Inflammatory macrophage (primary cell): ENCODE measurements at regions not wholly inside any gene's neighbourhood (a gene's known extent, or its start where the extent isn't known, plus 50 kb on each side); places are given as distances from the start of the nearest gene placed in this dataset.
"Not testable (repeated sequence)": the region's sequence is repeated elsewhere in the genome, so short reads cannot be mapped to it uniquely, and the experiment has no call there.

ENCODE experiments used
- DNase-seq, 2 donors: peaks; one replicate each; pipeline ENCODE4 v3.0.0-alpha.2; 2020 to 2022

GRCh38 chr18:53918091-53918490 is 306.4 kb downstream of the MBD2 start:
- DNase-seq: no peak

- no peak for DNase-seq
Observed at GRCh38 chr18:53911200-53911599, 313.3 kb downstream of the MBD2 start.

- peak; percentile 8 to 21 for DNase-seq
Observed at GRCh38 chr18:53909668-53910067, 314.8 kb downstream of the MBD2 start.

- DNase-seq: no peak
Observed at GRCh38 chr18:53907921-53908320, 316.5 kb downstream of the MBD2 start.

- no peak for DNase-seq
Observed at GRCh38 chr18:53906681-53907080, 317.8 kb downstream of the MBD2 start.

- DNase-seq: no peak
Observed at GRCh38 chr18:53894675-53895442, 329.6 kb downstream of the MBD2 start.

GRCh38 chr18:53887447-53887846 is 337.0 kb downstream of the MBD2 start:
- DNase-seq: no peak

- DNase-seq: no peak
Observed at GRCh38 chr18:53886058-53886457, 338.4 kb downstream of the MBD2 start.

GRCh38 chr18:53883771-53884170 is 340.7 kb downstream of the MBD2 start:
- DNase-seq: no peak

GRCh38 chr18:53874103-53874502 is 350.4 kb downstream of the MBD2 start:
- DNase-seq: no peak

GRCh38 chr18:53864770-53865169 is 359.7 kb downstream of the MBD2 start:
- no peak for DNase-seq

- DNase-seq: no peak
Observed at GRCh38 chr18:53862921-53863320, 361.5 kb downstream of the MBD2 start.

GRCh38 chr18:53861185-53861584 is 363.3 kb downstream of the MBD2 start:
- DNase-seq: no peak

- DNase-seq: no peak
Observed at GRCh38 chr18:53859764-53860163, 364.7 kb downstream of the MBD2 start.

GRCh38 chr18:53850902-53851301 is 373.6 kb downstream of the MBD2 start:
- no peak for DNase-seq

GRCh38 chr18:53843763-53844162 is 380.7 kb downstream of the MBD2 start:
- DNase-seq: no peak

- no peak for DNase-seq
Observed at GRCh38 chr18:53843113-53843760, 381.2 kb downstream of the MBD2 start.

- no peak for DNase-seq
Observed at GRCh38 chr18:53838746-53839145, 385.7 kb downstream of the MBD2 start.

- not testable (repeated sequence) for DNase-seq
Observed at GRCh38 chr18:53821141-53821540, 403.3 kb downstream of the MBD2 start.

GRCh38 chr18:53819671-53820070 is 404.8 kb downstream of the MBD2 start:
- DNase-seq: no peak

GRCh38 chr18:53819174-53819573 is 405.3 kb downstream of the MBD2 start:
- no peak for DNase-seq

- no peak for DNase-seq
Observed at GRCh38 chr18:53817976-53818950, 406.2 kb downstream of the MBD2 start.

GRCh38 chr18:53800171-53800570 is 424.3 kb downstream of the MBD2 start:
- DNase-seq: no peak
